SK-N-SH treated with all-trans-retinoic acid at 6 μM for 48 hours (cell line): ENCODE measurements at regions not wholly inside any gene's neighbourhood (a gene's known extent, or its start where the extent isn't known, plus 50 kb on each side); places are given as distances from the start of the nearest gene placed in this dataset.

Source experiments
- ATAC-seq: fragments of 200-7000 bp; cut with Tn5 transposase; 3 replicates; pipeline ENCODE4 v1.9.1; 2020; ENCODE audit warnings: mild to moderate bottlenecking, moderate library complexity
- BACH2 ChIP-seq: fragments of 250-450 bp; sonication (Bioruptor Pico); IDR thresholded peaks from 2 replicates; pipeline ENCODE4 v1.9.0; 2021; ENCODE audit warnings: mild to moderate bottlenecking, borderline replicate concordance
- CREB5 ChIP-seq: fragments of 250-450 bp; sonication (Bioruptor Pico); IDR thresholded peaks from 2 replicates; pipeline ENCODE4 v1.5.1; 2020; ENCODE audit warnings: low read depth, mild to moderate bottlenecking, moderate library complexity
- ESRRG ChIP-seq: fragments of 250-450 bp; sonication (Bioruptor Pico); IDR thresholded peaks from 2 replicates; pipeline ENCODE4 v1.6.1; 2021; ENCODE audit warnings: mild to moderate bottlenecking
- GLIS3 ChIP-seq: fragments of 250-450 bp; sonication (Bioruptor Pico); IDR thresholded peaks from 2 replicates; pipeline ENCODE4 v1.5.0; 2020; ENCODE audit warnings: mild to moderate bottlenecking, moderate library complexity
- ISL1 ChIP-seq: fragments of 250-450 bp; sonication (Bioruptor Pico); IDR thresholded peaks from 2 replicates; pipeline ENCODE4 v2.1.2; 2022; ENCODE audit warnings: mild to moderate bottlenecking, moderate library complexity
- OSR1 ChIP-seq: fragments of 250-450 bp; sonication (Bioruptor Pico); IDR thresholded peaks from 2 replicates; pipeline ENCODE4 v1.8.0; 2022; ENCODE audit warnings: moderate library complexity, mild to moderate bottlenecking, inconsistent platforms
- PATZ1 ChIP-seq: fragments of 250-450 bp; sonication (Bioruptor Pico); IDR thresholded peaks from 2 replicates; pipeline ENCODE4 v1.8.0; 2020; ENCODE audit warnings: mild to moderate bottlenecking, moderate library complexity, borderline replicate concordance
- POU6F1 ChIP-seq: fragments of 250-450 bp; sonication (Bioruptor Pico); IDR thresholded peaks from 2 replicates; pipeline ENCODE4 v1.8.0; 2021; ENCODE audit warnings: low read depth, mild to moderate bottlenecking, moderate library complexity, borderline replicate concordance
- SNAI2 ChIP-seq: fragments of 250-450 bp; sonication (Bioruptor Pico); IDR thresholded peaks from 2 replicates; pipeline ENCODE4 v1.5.0; 2020; ENCODE audit warnings: mild to moderate bottlenecking, moderate library complexity
- TOX ChIP-seq: fragments of 250-450 bp; sonication (Bioruptor Pico); IDR thresholded peaks from 2 replicates; pipeline ENCODE4 v1.8.0; 2021; ENCODE audit warnings: mild to moderate bottlenecking, moderate library complexity, borderline replicate concordance
- TSHZ2 ChIP-seq: fragments of 250-450 bp; sonication (Bioruptor Pico); IDR thresholded peaks from 2 replicates; pipeline ENCODE4 v1.5.0; 2020; ENCODE audit warnings: mild to moderate bottlenecking, moderate library complexity
- ZFP3 ChIP-seq: fragments of 250-450 bp; sonication (Bioruptor Pico); IDR thresholded peaks from 2 replicates; pipeline ENCODE4 v1.5.0; 2020; ENCODE audit warnings: mild to moderate bottlenecking, moderate library complexity
- ZFP30 ChIP-seq: fragments of 450-650 bp; formaldehyde crosslinking; IDR thresholded peaks from 2 replicates; pipeline ENCODE4 v1.5.0; 2022; ENCODE audit warnings: mild to moderate bottlenecking, moderate library complexity
- ZNF565 ChIP-seq: fragments of 450-650 bp; formaldehyde crosslinking; conservative IDR thresholded peaks from 2 replicates; pipeline ENCODE4 v1.5.0; 2020; ENCODE audit warnings: low read depth, mild to moderate bottlenecking, moderate library complexity
- ZNF70 ChIP-seq: fragments of 450-650 bp; formaldehyde crosslinking; IDR thresholded peaks from 2 replicates; pipeline ENCODE4 v1.5.0; 2020; ENCODE audit warnings: mild to moderate bottlenecking, moderate library complexity
- ZNF8 ChIP-seq: fragments of 450-650 bp; formaldehyde crosslinking; IDR thresholded peaks from 2 replicates; pipeline ENCODE4 v1.5.0; 2020; ENCODE audit warnings: mild to moderate bottlenecking, moderate library complexity

GRCh38 chr5:52269859-52270258, 517.9 kb upstream of the ITGA1 start:
- no peak for TF ChIP-seq CREB5 (CRISPR knock-in tag)
- no peak for TF ChIP-seq GLIS3
- no peak for TF ChIP-seq TSHZ2
- no peak for TF ChIP-seq OSR1 (CRISPR knock-in tag)
- TF ChIP-seq SNAI2 (CRISPR knock-in tag) = no peak
- no peak for TF ChIP-seq ZNF565 (CRISPR knock-in tag)
- TF ChIP-seq ESRRG = no peak
- no peak for TF ChIP-seq ZFP3 (CRISPR knock-in tag)
- no peak for TF ChIP-seq ZNF70
- TF ChIP-seq POU6F1 (CRISPR knock-in tag) = no peak
- TF ChIP-seq ISL1 (CRISPR knock-in tag) = no peak
- TF ChIP-seq, all 23 proteins: peak for 0
- no peak for ATAC-seq

- no peak for ATAC-seq
- TF ChIP-seq ZFP30 (CRISPR knock-in tag) (no peak), OSR1 (CRISPR knock-in tag) (no peak), PATZ1 (CRISPR knock-in tag) (no peak), GLIS3 (no peak), BACH2 (no peak), ZNF70 (no peak), TOX (CRISPR knock-in tag) (no peak), ZNF8 (CRISPR knock-in tag) (no peak), CREB5 (CRISPR knock-in tag) (no peak), POU6F1 (CRISPR knock-in tag) (no peak), TSHZ2 (no peak)
Measured at GRCh38 chr5:52275639-52276038, 512.1 kb upstream of the ITGA1 start.
